HEK293 (cell line): ENCODE measurements at regions not wholly inside any gene's neighbourhood (a gene's known extent, or its start where the extent isn't known, plus 50 kb on each side); places are given as distances from the start of the nearest gene placed in this dataset.

Experiments used
- CTCF ChIA-PET: fragments of 350-600 bp; formaldehyde crosslinking; extraction: SDS; loops from one replicate; lab custom pipeline; 2021; ENCODE audit warnings: antibody characterized with exemption; lab: Yijun Ruan, JAX
- POLR2A ChIA-PET: fragments of 300-600 bp; formaldehyde crosslinking; extraction: SDS; loops from one replicate; lab custom pipeline; 2020; ENCODE audit warnings: antibody characterized with exemption, inconsistent platforms; lab: Yijun Ruan, JAX
- H3K27ac ChIP-seq: fragments of 200-500 bp; sonication (Bioruptor generic); 2 replicates; pipeline ENCODE4 v1.5.1; 2014; ENCODE audit warnings: low read depth, low read length, control low read depth, inconsistent platforms; ENCODE audit errors: extremely low read depth
- H3K36me3 ChIP-seq, 2 experiments: fragments of 200-500 bp in 1 of 2; sonication (Bioruptor generic) in 1 of 2; 1 replicate in 1 of 2; 2 replicates in 1 of 2; pipeline ENCODE4 v1.5.1; 2014 to 2017; ENCODE audit warnings: inconsistent platforms in 2 of 2, low read length in 2 of 2; ENCODE audit not compliant: control insufficient read depth in 2 of 2, insufficient read depth in 1 of 2
- H3K4me1 ChIP-seq: fragments of 200-500 bp; sonication (Bioruptor generic); 2 replicates; pipeline ENCODE4 v1.5.1; 2014; ENCODE audit warnings: mild to moderate bottlenecking, low read length, inconsistent platforms; ENCODE audit not compliant: control insufficient read depth, insufficient read depth
- H3K4me3 ChIP-seq: 2 replicates; pipeline ENCODE4 v1.5.1; 2011; ENCODE audit warnings: low read depth, mild to moderate bottlenecking, control low read depth, low read length, moderate library complexity
- H3K9me3 ChIP-seq: fragments of 200-500 bp; sonication (Bioruptor generic); 2 replicates; pipeline ENCODE4 v1.5.1; 2014; ENCODE audit warnings: low read depth, low read length, inconsistent platforms; ENCODE audit not compliant: control insufficient read depth, insufficient read depth
- EGR2 ChIP-seq: fragments of 450-650 bp; formaldehyde crosslinking; IDR thresholded peaks from 2 replicates; pipeline ENCODE4 v1.5.1; 2016; ENCODE audit warnings: low read depth, missing biosample characterization, missing genetic modification characterization
- GLIS2 ChIP-seq: fragments of 450-650 bp; formaldehyde crosslinking; IDR thresholded peaks from 2 replicates; pipeline ENCODE4 v1.5.1; 2016; ENCODE audit warnings: missing biosample characterization, missing genetic modification characterization
- HOXD13 ChIP-seq: sonication (generic); formaldehyde crosslinking; IDR thresholded peaks from 2 replicates; pipeline ENCODE4 v1.8.0; 2022; ENCODE audit warnings: missing genetic modification reagents, borderline replicate concordance
- KLF7 ChIP-seq: fragments of 450-650 bp; formaldehyde crosslinking; IDR thresholded peaks from 2 replicates; pipeline ENCODE4 v1.5.1; 2016; ENCODE audit warnings: missing biosample characterization, missing genetic modification characterization, borderline replicate concordance
- OSR2 ChIP-seq: fragments of 450-650 bp; formaldehyde crosslinking; IDR thresholded peaks from 2 replicates; pipeline ENCODE4 v1.5.1; 2016; ENCODE audit warnings: missing biosample characterization, missing genetic modification characterization
- REPIN1 ChIP-seq: fragments of 450-650 bp; formaldehyde crosslinking; IDR thresholded peaks from 2 replicates; pipeline ENCODE4 v1.5.1; 2017; ENCODE audit warnings: missing biosample characterization, missing genetic modification characterization, low read depth
- SALL2 ChIP-seq: fragments of 450-650 bp; formaldehyde crosslinking; IDR thresholded peaks from 2 replicates; pipeline ENCODE4 v1.5.0; 2017; ENCODE audit warnings: missing biosample characterization, mild to moderate bottlenecking, missing genetic modification characterization, borderline replicate concordance
- ZBTB17 ChIP-seq: fragments of 450-650 bp; formaldehyde crosslinking; IDR thresholded peaks from 2 replicates; pipeline ENCODE4 v1.5.1; 2016; ENCODE audit warnings: missing biosample characterization, missing genetic modification characterization
- ZBTB8A ChIP-seq: fragments of 450-650 bp; formaldehyde crosslinking; IDR thresholded peaks from 2 replicates; pipeline ENCODE4 v1.5.1; 2016; ENCODE audit warnings: missing biosample characterization, missing genetic modification characterization
- ZNF155 ChIP-seq: fragments of 450-650 bp; formaldehyde crosslinking; IDR thresholded peaks from 2 replicates; pipeline ENCODE4 v1.5.1; 2016; ENCODE audit warnings: missing biosample characterization, missing genetic modification characterization
- ZNF221 ChIP-seq: fragments of 450-650 bp; formaldehyde crosslinking; IDR thresholded peaks from 2 replicates; pipeline ENCODE4 v1.5.1; 2017; ENCODE audit warnings: missing biosample characterization, missing genetic modification characterization, borderline replicate concordance
- ZNF24 ChIP-seq: fragments of 450-650 bp; formaldehyde crosslinking; IDR thresholded peaks from 2 replicates; pipeline ENCODE4 v1.5.1; 2016; ENCODE audit warnings: missing biosample characterization, missing genetic modification characterization
- ZNF391 ChIP-seq: fragments of 450-650 bp; formaldehyde crosslinking; IDR thresholded peaks from 2 replicates; pipeline ENCODE4 v1.5.1; 2016; ENCODE audit warnings: low read depth, missing biosample characterization, missing genetic modification characterization, borderline replicate concordance
- ZNF510 ChIP-seq: fragments of 450-650 bp; formaldehyde crosslinking; IDR thresholded peaks from 2 replicates; pipeline ENCODE4 v1.5.1; 2018; ENCODE audit warnings: mild to moderate bottlenecking, missing genetic modification characterization, missing biosample characterization; ENCODE audit not compliant: insufficient replicate concordance
- ZNF513 ChIP-seq: fragments of 450-650 bp; IDR thresholded peaks from 2 replicates; pipeline ENCODE4 v1.5.1; 2018; ENCODE audit warnings: missing biosample characterization, missing genetic modification characterization
- ZNF518A ChIP-seq: fragments of 450-650 bp; formaldehyde crosslinking; conservative IDR thresholded peaks from 2 replicates; pipeline ENCODE4 v1.5.1; 2016; ENCODE audit warnings: low read depth, missing biosample characterization, missing genetic modification characterization
- ZNF629 ChIP-seq: fragments of 450-650 bp; formaldehyde crosslinking; IDR thresholded peaks from 2 replicates; pipeline ENCODE4 v1.5.1; 2017; ENCODE audit warnings: missing biosample characterization, missing genetic modification characterization
- ZNF645 ChIP-seq: fragments of 450-650 bp; formaldehyde crosslinking; IDR thresholded peaks from 2 replicates; pipeline ENCODE4; 2016; ENCODE audit warnings: missing biosample characterization, missing genetic modification characterization
- ZSCAN4 ChIP-seq: fragments of 450-650 bp; formaldehyde crosslinking; IDR thresholded peaks from 2 replicates; pipeline ENCODE4 v1.5.1; 2017; ENCODE audit warnings: missing biosample characterization, missing genetic modification characterization

GRCh38 chr12:107912421-107913004 is 138.0 kb downstream of the ASCL4 start (continued):
- peak; percentile 90; the same call in 1 of the 2 replicates for TF ChIP-seq ZNF391 (tag by site-specific recombination)
- no peak for TF ChIP-seq EGR2 (tag by site-specific recombination)
- TF ChIP-seq OSR2 (tag by site-specific recombination): peak; percentile 12; the same call in 1 of the 2 replicates
- no peak for TF ChIP-seq ZNF513 (tag by site-specific recombination)

- Histone ChIP-seq H3K36me3 (no peaks in the 10 kb centered on the region), H3K9me3 (no peaks in the 10 kb centered on the region), H3K27ac (no peak overlapping the region), H3K4me1 (no peaks in the 10 kb centered on the region), H3K4me3 (no peak overlapping the region)
- TF ChIP-seq KLF7 (tag by site-specific recombination) (no peak), ZNF510 (tag by site-specific recombination) (no peak), ZNF24 (tag by site-specific recombination) (no peak), ZNF518A (tag by site-specific recombination) (no peak), SALL2 (tag by site-specific recombination) (no peak), ZSCAN4 (tag by site-specific recombination) (no peak), ZNF629 (tag by site-specific recombination) (no peak), ZNF155 (tag by site-specific recombination) (no peak), ZNF221 (no peak), ZNF645 (tag by site-specific recombination) (no peak), REPIN1 (no peak), GLIS2 (tag by site-specific recombination) (no peak), ZBTB8A (no peak), HOXD13 (CRISPR knock-in tag) (no peak), ZBTB17 (tag by site-specific recombination) (no peak)
- ChIA-PET CTCF (interaction anchor here (0.8 kb wide), 1 partner anchor 239 kb away, joined by 3 read pairs; no protein-coding TSS in a partner anchor), POLR2A (no interaction called here)
These were observed 140.0 kb downstream of the ASCL4 start for GRCh38 chr12:107914460-107914977.
